GM06990 (cell line): ENCODE measurements at regions not wholly inside any gene's neighbourhood (a gene's known extent, or its start where the extent isn't known, plus 50 kb on each side); places are given as distances from the start of the nearest gene placed in this dataset.
"Not testable (repeated sequence)": the region's sequence is repeated elsewhere in the genome, so short reads cannot be mapped to it uniquely, and the experiment has no call there.

Source experiments
- DNase-seq: peaks from one replicate; pipeline ENCODE4 v3.0.0-alpha.2; 2011; ENCODE audit not compliant: insufficient read length; ENCODE audit errors: extremely low read depth
- H3K27me3 ChIP-seq: replicated peaks from 2 replicates; pipeline ENCODE4 v1.6.0; 2011; ENCODE audit warnings: low read length; ENCODE audit not compliant: control insufficient read depth, insufficient read depth
- H3K36me3 ChIP-seq: 2 replicates; pipeline ENCODE4 v1.5.1; 2011; ENCODE audit warnings: low read length; ENCODE audit not compliant: control insufficient read depth, insufficient read depth
- H3K4me3 ChIP-seq: replicated peaks from 2 replicates; pipeline ENCODE4 v1.5.1; 2011; ENCODE audit warnings: low read depth, mild to moderate bottlenecking, control low read depth, low read length
- TF ChIP-seq, protein P1 (sequence below): IDR thresholded peaks from 2 replicates; pipeline ENCODE4 v1.5.1; 2011; ENCODE audit warnings: low read length, control low read depth, mild to moderate bottlenecking, inconsistent platforms; ENCODE audit not compliant: insufficient read depth, poor library complexity, severe bottlenecking

GRCh38 chr2:142562900-142563299, 314.6 kb upstream of the KYNU start:
- Histone ChIP-seq H3K4me3 (no peak overlapping the region), H3K36me3 (no peaks in the 10 kb centered on the region), H3K27me3 (no peaks in the 10 kb centered on the region)
- TF ChIP-seq, protein P1, sequence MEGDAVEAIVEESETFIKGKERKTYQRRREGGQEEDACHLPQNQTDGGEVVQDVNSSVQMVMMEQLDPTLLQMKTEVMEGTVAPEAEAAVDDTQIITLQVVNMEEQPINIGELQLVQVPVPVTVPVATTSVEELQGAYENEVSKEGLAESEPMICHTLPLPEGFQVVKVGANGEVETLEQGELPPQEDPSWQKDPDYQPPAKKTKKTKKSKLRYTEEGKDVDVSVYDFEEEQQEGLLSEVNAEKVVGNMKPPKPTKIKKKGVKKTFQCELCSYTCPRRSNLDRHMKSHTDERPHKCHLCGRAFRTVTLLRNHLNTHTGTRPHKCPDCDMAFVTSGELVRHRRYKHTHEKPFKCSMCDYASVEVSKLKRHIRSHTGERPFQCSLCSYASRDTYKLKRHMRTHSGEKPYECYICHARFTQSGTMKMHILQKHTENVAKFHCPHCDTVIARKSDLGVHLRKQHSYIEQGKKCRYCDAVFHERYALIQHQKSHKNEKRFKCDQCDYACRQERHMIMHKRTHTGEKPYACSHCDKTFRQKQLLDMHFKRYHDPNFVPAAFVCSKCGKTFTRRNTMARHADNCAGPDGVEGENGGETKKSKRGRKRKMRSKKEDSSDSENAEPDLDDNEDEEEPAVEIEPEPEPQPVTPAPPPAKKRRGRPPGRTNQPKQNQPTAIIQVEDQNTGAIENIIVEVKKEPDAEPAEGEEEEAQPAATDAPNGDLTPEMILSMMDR, result no peak
- no peak for DNase-seq

GRCh38 chr2:142561656-142562055, 315.8 kb upstream of the KYNU start:
- H3K4me3 ChIP-seq, result no peak overlapping the region
- DNase-seq, result no peak
- H3K27me3 ChIP-seq, result no peaks in the 10 kb centered on the region
- H3K36me3 ChIP-seq, result no peaks in the 10 kb centered on the region
- TF ChIP-seq, protein P1, result no peak

DNA sequence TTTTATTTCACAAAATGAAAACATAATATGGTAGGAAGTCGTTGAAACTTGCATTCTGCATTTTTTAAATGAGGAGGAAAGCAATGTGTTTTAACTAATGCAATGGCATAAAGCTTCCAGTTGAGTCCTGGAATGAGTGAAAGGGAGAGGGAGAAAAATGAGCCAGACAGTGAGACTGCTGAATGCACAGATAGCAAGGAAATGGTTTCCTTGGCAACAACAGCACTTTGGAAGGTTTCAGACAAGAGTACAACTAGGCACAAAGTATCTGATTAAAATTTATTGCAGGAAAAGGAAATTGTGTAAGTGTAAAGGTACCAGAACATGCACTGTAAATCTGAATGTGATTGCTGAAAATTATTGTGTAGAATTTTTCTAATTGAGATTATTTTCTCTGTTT, 320.1 kb upstream of the KYNU start:
- no peaks in the 10 kb centered on the region for H3K27me3 ChIP-seq
- H3K36me3 ChIP-seq, result no peaks in the 10 kb centered on the region
- no peak for DNase-seq
- H3K4me3 ChIP-seq, result no peak overlapping the region
- TF ChIP-seq, protein P1, result no peak

- not testable (repeated sequence) for DNase-seq, H3K4me3 ChIP-seq, H3K27me3 ChIP-seq, H3K36me3 ChIP-seq
These were observed 331.5 kb upstream of the KYNU start for GRCh38 chr2:142545999-142546398.

DNA sequence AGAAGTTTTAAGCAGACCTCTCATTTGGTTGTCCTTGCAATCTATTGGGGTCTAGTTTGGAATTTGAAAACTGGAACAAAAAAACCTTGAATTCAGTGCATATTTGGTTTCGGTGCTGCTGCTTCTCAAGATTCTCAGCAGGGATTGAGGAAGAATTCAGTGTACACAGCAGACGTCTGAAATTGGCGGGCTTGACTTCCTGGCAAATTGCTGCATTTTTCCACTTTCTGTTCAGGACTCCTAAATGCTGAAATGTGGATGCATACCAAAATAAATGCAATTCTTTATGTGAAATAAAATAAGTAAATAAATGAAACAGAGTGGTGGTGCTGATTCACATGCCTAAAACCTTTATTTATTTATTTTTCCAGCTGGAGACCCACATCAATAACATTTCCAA, 332.4 kb upstream of the KYNU start:
- Histone ChIP-seq H3K36me3 (no peaks in the 10 kb centered on the region), H3K27me3 (no peaks in the 10 kb centered on the region), H3K4me3 (no peak overlapping the region)
- TF ChIP-seq, protein P1, result no peak
- no peak for DNase-seq

- no peaks in the 10 kb centered on the region for H3K36me3 ChIP-seq
- H3K4me3 ChIP-seq, result no peak overlapping the region
- no peaks in the 10 kb centered on the region for H3K27me3 ChIP-seq
- TF ChIP-seq, protein P1, result no peak
- no peak for DNase-seq
These were observed 333.3 kb upstream of the KYNU start for GRCh38 chr2:142544173-142544572.
